B cell (primary cell): ENCODE measurements at regions not wholly inside any gene's neighbourhood (a gene's known extent, or its start where the extent isn't known, plus 50 kb on each side); places are given as distances from the start of the nearest gene placed in this dataset.

Experiments used
- ATAC-seq: fragments of 200-7000 bp; cut with Tn5 transposase; one replicate; pipeline ENCODE4 v1.10.0; 2021; ENCODE audit warnings: low read depth, mild to moderate bottlenecking, moderate number of reproducible peaks, moderate library complexity
- CTCF ChIA-PET: fragments of 350-600 bp; sonication (Branson Sonifier 250); formaldehyde crosslinking; loops from one replicate; lab custom pipeline; 2021; ENCODE audit warnings: antibody characterized with exemption, inconsistent platforms; lab: Charles Lee
- POLR2A ChIA-PET: fragments of 350-600 bp; sonication (Branson Sonifier 250); formaldehyde crosslinking; loops from one replicate; lab custom pipeline; 2021; ENCODE audit warnings: antibody characterized with exemption; lab: Charles Lee
- DNase-seq: peaks from one replicate; pipeline ENCODE4 v3.0.0; 2013
- H2AFZ ChIP-seq: 2 replicates; pipeline ENCODE4 v1.6.1; 2012; ENCODE audit warnings: mild to moderate bottlenecking, low read depth, low read length; ENCODE audit not compliant: insufficient read depth, poor library complexity, severe bottlenecking
- H3K27ac ChIP-seq, 2 donors: 1 replicate in 1 of 2; 2 replicates in 1 of 2; pipeline ENCODE4 v1.5.1; 2012 to 2013; ENCODE audit warnings: low read length in 2 of 2, mild to moderate bottlenecking in 2 of 2, moderate library complexity in 1 of 2
- H3K27me3 ChIP-seq, 4 experiments: fragments of 200-600 bp in 1 of 4; sonication (generic) in 1 of 4; replicated peaks in 1 of 4; 1 replicate in 2 of 4; 2 replicates in 2 of 4; pipeline versions ENCODE4 v1.6.1 to v1.7.0; 2013 to 2016; ENCODE audit warnings: low read length in 3 of 4, mild to moderate bottlenecking in 2 of 4, mixed read lengths in 1 of 4, moderate library complexity in 1 of 4; ENCODE audit not compliant: insufficient read depth in 4 of 4, control insufficient read depth in 3 of 4; ENCODE audit errors: control extremely low read depth in 1 of 4
- H3K36me3 ChIP-seq, 2 experiments: replicated peaks in 1 of 2; 1 replicate in 1 of 2; 2 replicates in 1 of 2; pipeline versions ENCODE4 v1.6.1 to v1.7.1; 2013; ENCODE audit warnings: low read length in 1 of 2; ENCODE audit not compliant: insufficient read depth in 2 of 2, control insufficient read depth in 1 of 2; ENCODE audit errors: control extremely low read depth in 1 of 2, extremely low read depth in 1 of 2
- H3K4me1 ChIP-seq, 2 donors: fragments of 200-600 bp in 1 of 2; sonication (generic) in 1 of 2; 1 replicate in 1 of 2; 2 replicates in 1 of 2; pipeline versions ENCODE4 v1.5.1 to v1.6.1; 2013 to 2017; ENCODE audit warnings: low read length in 2 of 2; ENCODE audit not compliant: control insufficient read depth in 2 of 2, insufficient read depth in 2 of 2
- H3K4me2 ChIP-seq: replicated peaks from 2 replicates; pipeline ENCODE3; 2012; ENCODE audit warnings: mild to moderate bottlenecking, low read depth, low read length; ENCODE audit not compliant: poor library complexity, severe bottlenecking
- H3K4me3 ChIP-seq, 5 experiments: fragments of 200-600 bp in 1 of 5; sonication (generic) in 1 of 5; 1 replicate in 3 of 5; 2 replicates in 2 of 5; pipeline versions ENCODE4 v1.5.1 to v1.7.0; 2011 to 2016; ENCODE audit warnings: low read length in 4 of 5, mild to moderate bottlenecking in 4 of 5, low read depth in 2 of 5, control low read depth in 1 of 5, moderate library complexity in 1 of 5; ENCODE audit not compliant: insufficient read depth in 1 of 5; ENCODE audit errors: control extremely low read depth in 1 of 5, extremely low read depth in 1 of 5
- H3K79me2 ChIP-seq: fragments of 200-600 bp; sonication (generic); one replicate; pipeline ENCODE4 v1.6.0; 2016; ENCODE audit warnings: low read length; ENCODE audit not compliant: control insufficient read depth, insufficient read depth
- H3K9ac ChIP-seq: fragments of 200-600 bp; sonication (generic); 2 replicates; pipeline ENCODE4 v1.6.1; 2017; ENCODE audit warnings: mild to moderate bottlenecking, low read length, moderate library complexity
- H3K9me3 ChIP-seq, 3 donors: one replicate each; pipeline versions ENCODE4 v1.6.1 to v1.7.1; 2013; ENCODE audit warnings: low read length in 2 of 3; ENCODE audit not compliant: control insufficient read depth in 2 of 3, insufficient read depth in 1 of 3; ENCODE audit errors: control extremely low read depth in 1 of 3
- H4K20me1 ChIP-seq: 2 replicates; pipeline ENCODE4 v1.6.0; 2012; ENCODE audit warnings: mild to moderate bottlenecking, low read length; ENCODE audit not compliant: insufficient read depth, control insufficient read depth, poor library complexity, severe bottlenecking
- H3K27ac Mint-ChIP-seq: one replicate; pipeline ENCODE4 v1.8.0; 2021; ENCODE audit warnings: mixed read lengths
- H3K27me3 Mint-ChIP-seq: one replicate; pipeline ENCODE4 v1.8.0; 2021; ENCODE audit warnings: mixed read lengths
- H3K4me1 Mint-ChIP-seq: one replicate; pipeline ENCODE4 v1.8.0; 2021; ENCODE audit warnings: mixed read lengths
- H3K4me3 Mint-ChIP-seq: one replicate; pipeline ENCODE4 v1.8.0; 2021; ENCODE audit warnings: mixed read lengths
- H3K9me3 Mint-ChIP-seq: one replicate; pipeline ENCODE4 v1.8.0; 2022; ENCODE audit warnings: mixed read lengths; ENCODE audit not compliant: insufficient read depth
- CTCF ChIP-seq: fragments of 200-600 bp; IDR thresholded peaks from one replicate; pipeline ENCODE4 v1.8.0; 2022; ENCODE audit warnings: antibody characterized with exemption, mild to moderate bottlenecking
- EZH2 ChIP-seq: IDR thresholded peaks from 2 replicates; pipeline ENCODE4 v1.6.1; 2012; ENCODE audit warnings: borderline replicate concordance, low read depth, mild to moderate bottlenecking, moderate library complexity, low read length; ENCODE audit not compliant: insufficient read depth, poor library complexity, severe bottlenecking
- WGBS: methylation state at CpG from one replicate; pipeline ENCODE4 v1.1.5; 2013; ENCODE audit warnings: missing lambda C conversion rate; ENCODE audit not compliant: insufficient coverage; 5-methylcytosine and 5-hydroxymethylcytosine counted together
- intact Hi-C: fragments of 100-400 bp; cut with micrococcal nuclease; formaldehyde crosslinking; loops from one replicate; pipeline ENCODE4 v1.10.0; 2022

GRCh38 chr17:72332367-72332766 lies 211.5 kb downstream of the SOX9 start:
- H3K4me2 ChIP-seq: no peak overlapping the region
- 71% methylated on average over 1 of the region's 3 CpGs for WGBS
- no peak overlapping the region for H3K27ac ChIP-seq
- H3K9me3 Mint-ChIP-seq: no peaks in the 10 kb centered on the region
- ChIA-PET CTCF (no interaction called here), POLR2A (no interaction called here)
- H2AFZ ChIP-seq: no peak overlapping the region
- H3K79me2 ChIP-seq: no peaks in the 10 kb centered on the region
- no peaks in the 10 kb centered on the region for H3K36me3 ChIP-seq
- H3K4me1 Mint-ChIP-seq: no peaks in the 10 kb centered on the region
- ATAC-seq (no peak), DNase-seq (no peak)
- H4K20me1 ChIP-seq: no peaks in the 10 kb centered on the region
- no peaks in the 10 kb centered on the region for H3K4me1 ChIP-seq
- H3K27ac Mint-ChIP-seq: no peak overlapping the region
- no peaks in the 10 kb centered on the region for H3K27me3 ChIP-seq
- H3K4me3 Mint-ChIP-seq: no peak overlapping the region
- peaks cover 0 to 5% (median 0%) of the 10 kb centered on the region in 3 donors for H3K9me3 ChIP-seq
- TF ChIP-seq EZH2: no peak
- TF ChIP-seq CTCF: no peak
- intact Hi-C loops: no loop called here
- H3K27me3 Mint-ChIP-seq: peaks cover 19% of the 10 kb centered on the region
- H3K4me3 ChIP-seq: no peak overlapping the region
- H3K9ac ChIP-seq: no peak overlapping the region

- intact Hi-C loops: no loop called here
These were observed 212.8 kb downstream of the SOX9 start for GRCh38 chr17:72333570-72333969.

More at GRCh38 chr17:72333570-72333969, 212.8 kb downstream of the SOX9 start:
- no peaks in the 10 kb centered on the region for H3K9me3 Mint-ChIP-seq
- no peaks in the 10 kb centered on the region for H3K4me1 ChIP-seq
- ChIA-PET POLR2A (no interaction called here), CTCF (no interaction called here)
- H3K4me2 ChIP-seq: no peak overlapping the region
- peaks cover 25% of the 10 kb centered on the region for H3K27me3 Mint-ChIP-seq
- no peak overlapping the region for H3K4me3 Mint-ChIP-seq
- no peak for ATAC-seq
- peaks cover 0 to 5% (median 0%) of the 10 kb centered on the region in 3 donors for H3K9me3 ChIP-seq
- no peak for TF ChIP-seq CTCF
- no peak for DNase-seq
- WGBS: 48% methylated on average over 2 of the region's 2 CpGs
- H3K4me1 Mint-ChIP-seq: no peaks in the 10 kb centered on the region
- H3K27ac Mint-ChIP-seq: no peak overlapping the region
- no peaks in the 10 kb centered on the region for H3K79me2 ChIP-seq
- H3K27ac ChIP-seq: no peak overlapping the region
- H3K27me3 ChIP-seq: no peaks in the 10 kb centered on the region
- H3K4me3 ChIP-seq: no peak overlapping the region
- H4K20me1 ChIP-seq: no peaks in the 10 kb centered on the region
- no peaks in the 10 kb centered on the region for H3K36me3 ChIP-seq
- no peak overlapping the region for H3K9ac ChIP-seq
- no peak overlapping the region for H2AFZ ChIP-seq
